PC-9 (cell line): ENCODE measurements at regions not wholly inside any gene's neighbourhood (a gene's known extent, or its start where the extent isn't known, plus 50 kb on each side); places are given as distances from the start of the nearest gene placed in this dataset.

Experiments
- CTCF ChIP-seq: fragments of 200-600 bp; sonication (generic); conservative IDR thresholded peaks from 2 replicates; pipeline ENCODE4 v1.6.1; 2017; ENCODE audit warnings: mixed run types, antibody characterized with exemption, mild to moderate bottlenecking, moderate library complexity
- EZH2 ChIP-seq: fragments of 200-600 bp; sonication (generic); IDR thresholded peaks from 2 replicates; pipeline ENCODE4 v1.8.0; 2017; ENCODE audit warnings: antibody characterized with exemption, low read depth

- no peak for TF ChIP-seq CTCF
- TF ChIP-seq EZH2, result no peak
Measured at GRCh38 chr14:32008602-32009193, 68.4 kb upstream of the ARHGAP5 start.
